Glutamatergic neuron (in vitro differentiated cells): ENCODE measurements at regions not wholly inside any gene's neighbourhood (a gene's known extent, or its start where the extent isn't known, plus 50 kb on each side); places are given as distances from the start of the nearest gene placed in this dataset.

Source experiments
- DNase-seq: peaks from one replicate; pipeline ENCODE4 v3.0.0; 2022
- H3K27ac Mint-ChIP-seq: one replicate; pipeline ENCODE4 v1.8.0; 2020; ENCODE audit warnings: mild to moderate bottlenecking, mixed read lengths, inconsistent platforms; ENCODE audit not compliant: unreplicated experiment
- H3K27me3 Mint-ChIP-seq: one replicate; pipeline ENCODE4 v1.8.0; 2020; ENCODE audit warnings: mild to moderate bottlenecking, moderate library complexity, mixed read lengths, inconsistent platforms; ENCODE audit not compliant: unreplicated experiment
- H3K36me3 Mint-ChIP-seq: one replicate; pipeline ENCODE4 v1.8.0; 2020; ENCODE audit warnings: mild to moderate bottlenecking, mixed read lengths, inconsistent platforms; ENCODE audit not compliant: unreplicated experiment
- H3K4me1 Mint-ChIP-seq: one replicate; pipeline ENCODE4 v1.8.0; 2020; ENCODE audit warnings: mild to moderate bottlenecking, low read depth, mixed read lengths, inconsistent platforms; ENCODE audit not compliant: unreplicated experiment
- H3K4me3 Mint-ChIP-seq: one replicate; pipeline ENCODE4 v1.8.0; 2020; ENCODE audit warnings: mild to moderate bottlenecking, mixed read lengths, inconsistent platforms; ENCODE audit not compliant: unreplicated experiment
- H3K9me3 Mint-ChIP-seq: one replicate; pipeline ENCODE4 v1.8.0; 2020; ENCODE audit warnings: mild to moderate bottlenecking, moderate library complexity, mixed read lengths, inconsistent platforms; ENCODE audit not compliant: unreplicated experiment
- TF ChIP-seq, protein P1 (sequence below): fragments of 200-600 bp; sonication (generic); IDR thresholded peaks from one replicate; pipeline ENCODE4 v1.5.0; 2021; ENCODE audit not compliant: partially characterized antibody, unreplicated experiment

DNA sequence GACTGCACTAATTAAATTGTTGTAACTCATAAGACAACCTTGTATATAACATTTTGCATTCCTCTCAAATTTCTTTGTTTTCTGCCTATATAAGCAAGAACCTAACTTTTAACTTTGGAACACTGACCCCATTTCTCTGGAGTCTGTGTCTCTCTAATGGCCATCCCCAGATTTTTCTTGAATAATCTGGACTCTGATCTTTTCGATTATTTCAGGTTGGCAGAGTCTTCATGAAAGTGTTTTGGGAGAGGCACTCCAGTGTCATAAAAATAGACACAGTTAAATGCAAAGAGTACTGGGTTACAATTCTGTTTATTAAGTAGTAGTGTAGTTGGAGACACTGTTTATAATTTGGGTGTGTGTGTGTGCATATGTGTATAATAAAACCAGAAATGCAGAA is 1467.7 kb upstream of the CELF4 start:
- Mint-ChIP-seq H3K27ac (no peak overlapping the region), H3K9me3 (no peaks in the 10 kb centered on the region), H3K27me3 (no peaks in the 10 kb centered on the region), H3K36me3 (no peaks in the 10 kb centered on the region), H3K4me3 (no peak overlapping the region), H3K4me1 (peaks cover 6% of the 10 kb centered on the region)
- TF ChIP-seq, protein P1, sequence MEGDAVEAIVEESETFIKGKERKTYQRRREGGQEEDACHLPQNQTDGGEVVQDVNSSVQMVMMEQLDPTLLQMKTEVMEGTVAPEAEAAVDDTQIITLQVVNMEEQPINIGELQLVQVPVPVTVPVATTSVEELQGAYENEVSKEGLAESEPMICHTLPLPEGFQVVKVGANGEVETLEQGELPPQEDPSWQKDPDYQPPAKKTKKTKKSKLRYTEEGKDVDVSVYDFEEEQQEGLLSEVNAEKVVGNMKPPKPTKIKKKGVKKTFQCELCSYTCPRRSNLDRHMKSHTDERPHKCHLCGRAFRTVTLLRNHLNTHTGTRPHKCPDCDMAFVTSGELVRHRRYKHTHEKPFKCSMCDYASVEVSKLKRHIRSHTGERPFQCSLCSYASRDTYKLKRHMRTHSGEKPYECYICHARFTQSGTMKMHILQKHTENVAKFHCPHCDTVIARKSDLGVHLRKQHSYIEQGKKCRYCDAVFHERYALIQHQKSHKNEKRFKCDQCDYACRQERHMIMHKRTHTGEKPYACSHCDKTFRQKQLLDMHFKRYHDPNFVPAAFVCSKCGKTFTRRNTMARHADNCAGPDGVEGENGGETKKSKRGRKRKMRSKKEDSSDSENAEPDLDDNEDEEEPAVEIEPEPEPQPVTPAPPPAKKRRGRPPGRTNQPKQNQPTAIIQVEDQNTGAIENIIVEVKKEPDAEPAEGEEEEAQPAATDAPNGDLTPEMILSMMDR = no peak
- DNase-seq = no peak

DNA sequence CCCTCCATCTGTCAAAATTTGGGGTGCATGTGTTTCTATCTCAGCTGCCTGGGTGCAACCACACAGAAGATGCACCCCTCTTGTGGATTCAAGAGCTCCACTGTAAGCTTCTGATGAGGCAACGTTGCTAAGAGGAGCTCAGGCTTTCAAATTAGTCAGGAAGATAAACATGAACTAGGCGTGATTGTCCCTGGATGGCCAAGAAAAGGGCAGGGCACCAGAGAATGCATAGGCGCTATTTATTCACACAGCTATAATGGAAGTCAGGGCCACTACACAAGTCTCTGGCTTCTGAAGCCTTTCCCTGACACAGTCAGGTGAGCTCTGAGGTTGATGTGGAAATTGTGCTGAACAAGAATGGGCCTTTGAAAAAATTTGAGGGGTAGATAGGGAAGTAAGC is 1466.0 kb upstream of the CELF4 start:
- no peak overlapping the region for H3K4me3 Mint-ChIP-seq
- no peaks in the 10 kb centered on the region for H3K9me3 Mint-ChIP-seq
- no peak for DNase-seq
- no peak overlapping the region for H3K27ac Mint-ChIP-seq
- TF ChIP-seq, protein P1 = no peak
- no peaks in the 10 kb centered on the region for H3K27me3 Mint-ChIP-seq
- H3K36me3 Mint-ChIP-seq = no peaks in the 10 kb centered on the region
- peaks cover 6% of the 10 kb centered on the region for H3K4me1 Mint-ChIP-seq

DNA sequence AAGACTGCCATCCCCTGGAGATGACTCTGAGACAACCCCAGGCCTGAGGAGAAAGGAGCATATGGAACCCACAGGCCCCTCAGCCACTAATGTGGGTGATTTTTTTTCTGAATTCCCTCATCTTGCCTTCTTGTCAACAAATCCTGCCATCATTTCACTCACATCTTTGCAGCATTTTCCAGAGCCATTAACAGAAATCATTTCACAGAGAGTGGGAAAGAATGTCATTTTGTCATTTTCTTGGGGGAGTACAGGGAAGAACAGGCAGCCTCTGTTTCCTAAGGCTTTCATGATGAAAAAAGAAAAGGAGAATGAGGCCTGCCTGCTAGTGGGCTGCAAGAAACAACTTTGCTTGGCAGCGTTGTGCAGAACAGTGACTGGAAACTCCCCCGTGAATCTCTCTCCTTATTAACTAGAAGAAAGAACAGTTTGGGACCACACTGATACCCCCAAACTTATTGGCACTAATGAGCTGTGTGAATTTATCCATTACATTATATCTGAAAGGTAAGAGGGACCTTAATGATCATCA is 1464.6 kb upstream of the CELF4 start:
- peaks cover 6% of the 10 kb centered on the region for H3K4me1 Mint-ChIP-seq
- no peaks in the 10 kb centered on the region for H3K36me3 Mint-ChIP-seq
- no peaks in the 10 kb centered on the region for H3K9me3 Mint-ChIP-seq
- DNase-seq = no peak
- H3K27ac Mint-ChIP-seq = peak overlapping the region; percentile 88
- H3K4me3 Mint-ChIP-seq = no peak overlapping the region
- TF ChIP-seq, protein P1 = no peak
- H3K27me3 Mint-ChIP-seq = no peaks in the 10 kb centered on the region

DNA sequence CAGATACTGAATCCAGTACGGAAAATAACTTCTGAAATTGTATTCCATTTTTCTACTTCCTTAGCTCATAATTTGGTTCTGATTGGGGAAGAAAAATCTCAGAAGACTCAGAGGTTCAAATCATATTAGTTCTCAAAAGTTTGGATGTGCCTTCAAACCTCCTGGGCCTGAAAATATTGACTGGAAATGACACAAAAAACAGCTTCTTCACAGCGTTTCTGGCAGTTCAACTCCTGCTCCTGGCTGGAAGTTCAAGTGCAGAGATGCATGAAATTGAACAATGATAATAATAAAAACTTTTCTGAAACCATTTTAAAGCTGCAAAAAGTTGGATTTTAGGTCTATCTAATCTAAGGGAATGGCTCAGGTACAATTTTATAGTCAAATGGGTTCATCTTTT is 1459.9 kb upstream of the CELF4 start:
- DNase-seq = no peak
- Mint-ChIP-seq H3K4me3 (no peak overlapping the region), H3K36me3 (no peaks in the 10 kb centered on the region), H3K27me3 (no peaks in the 10 kb centered on the region), H3K27ac (no peak overlapping the region), H3K4me1 (peaks cover 6% of the 10 kb centered on the region), H3K9me3 (no peaks in the 10 kb centered on the region)
- TF ChIP-seq, protein P1 = no peak

DNA sequence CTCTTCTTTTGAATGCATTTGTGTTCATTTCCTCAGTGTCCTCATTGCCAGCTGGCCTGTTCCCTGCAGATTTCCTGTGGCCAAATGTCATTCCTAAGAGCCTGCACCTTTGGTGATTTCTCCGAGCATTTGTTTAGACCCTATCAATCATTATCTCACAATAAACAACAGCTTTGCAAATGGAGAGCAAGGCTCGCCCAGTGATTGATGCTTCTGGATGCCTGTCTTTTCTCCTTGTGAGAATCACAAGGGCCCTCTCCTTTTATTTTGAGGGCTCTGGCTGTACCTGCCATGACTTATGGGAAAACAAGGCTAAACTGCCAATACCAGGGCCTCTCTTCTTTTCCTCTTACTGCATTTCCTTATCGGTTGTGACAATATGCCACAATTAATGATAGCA is 1454.4 kb upstream of the CELF4 start:
- H3K9me3 Mint-ChIP-seq = no peaks in the 10 kb centered on the region
- no peaks in the 10 kb centered on the region for H3K4me1 Mint-ChIP-seq
- no peak overlapping the region for H3K27ac Mint-ChIP-seq
- no peaks in the 10 kb centered on the region for H3K27me3 Mint-ChIP-seq
- DNase-seq = no peak
- H3K36me3 Mint-ChIP-seq = peaks cover 5% of the 10 kb centered on the region
- H3K4me3 Mint-ChIP-seq = no peak overlapping the region
- TF ChIP-seq, protein P1 = no peak
